H4 (cell line): ENCODE measurements at regions not wholly inside any gene's neighbourhood (a gene's known extent, or its start where the extent isn't known, plus 50 kb on each side); places are given as distances from the start of the nearest gene placed in this dataset.

Experiments
- DNase-seq: peaks from one replicate; pipeline ENCODE4 v3.0.0-alpha.2; 2015; ENCODE audit warnings: low spot score

DNA sequence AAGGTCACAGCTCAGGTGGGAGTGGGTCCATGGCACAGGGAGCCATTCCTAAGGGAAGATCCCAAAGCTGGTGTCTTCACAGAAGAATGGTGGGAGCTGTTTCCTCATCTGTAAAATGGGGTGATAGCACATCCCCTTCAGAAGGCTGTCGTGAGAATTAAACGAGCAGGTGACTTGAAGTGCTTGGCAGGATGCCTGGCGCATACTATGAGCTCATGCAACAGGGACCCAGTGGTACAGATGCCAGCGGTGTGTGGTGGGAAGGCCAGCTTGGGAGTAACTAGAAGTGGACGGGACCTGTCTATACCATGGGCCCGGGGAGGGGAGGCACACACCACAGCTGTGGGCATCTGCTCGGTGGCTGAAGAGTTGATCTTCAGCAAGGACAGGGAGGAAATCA lies 189.3 kb upstream of the TNRC6C start:
- peak; percentile 75 for DNase-seq

- DNase-seq: no peak
Measured at GRCh38 chr17:77769762-77770161, 188.7 kb upstream of the TNRC6C start.

GRCh38 chr17:77770331-77771105 lies 188.0 kb upstream of the TNRC6C start:
- DNase-seq: peak; percentile 86

DNA sequence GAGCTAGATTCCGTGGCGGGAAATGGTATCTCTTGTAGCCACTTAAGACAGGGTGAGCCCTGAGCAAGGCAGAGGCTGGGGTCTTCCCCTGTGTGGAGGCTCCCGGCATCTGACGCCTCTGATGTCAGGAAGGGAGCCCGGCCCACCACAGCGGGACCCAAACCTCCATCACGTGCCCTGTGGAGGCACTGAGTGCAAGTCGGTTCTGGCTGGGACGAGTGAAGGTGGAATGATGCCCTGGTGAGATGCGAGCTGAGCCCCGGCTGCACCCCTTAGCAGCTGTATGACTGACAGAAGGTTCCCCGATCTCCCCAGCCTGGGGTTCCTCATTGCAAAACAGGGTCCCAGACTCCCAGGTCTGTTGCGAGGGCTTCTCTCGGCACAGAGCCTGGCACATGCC lies 187.4 kb upstream of the TNRC6C start:
- DNase-seq: no peak

DNA sequence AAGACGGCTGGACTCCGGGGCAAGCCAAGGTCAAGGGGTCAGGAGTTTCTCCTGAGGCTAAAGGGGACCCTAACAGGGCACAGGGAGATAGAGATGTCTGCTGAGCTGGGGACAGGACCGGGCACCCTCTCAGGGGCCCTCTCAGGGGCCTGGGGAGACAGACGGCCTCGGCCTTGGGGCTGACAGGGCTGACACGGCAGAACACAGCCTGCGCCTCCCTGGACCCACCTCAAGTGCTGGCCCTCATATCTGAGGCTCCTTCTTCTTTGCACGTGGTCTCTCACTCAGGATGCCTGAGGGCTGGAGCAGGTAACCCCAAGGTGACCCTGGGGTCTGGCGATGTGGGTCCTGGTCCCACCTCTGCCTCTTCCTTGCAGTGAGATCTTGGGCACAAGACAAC lies 186.9 kb upstream of the TNRC6C start:
- DNase-seq: no peak

- no peak for DNase-seq
Measured at GRCh38 chr17:77771998-77772397, 186.5 kb upstream of the TNRC6C start.

- DNase-seq: peak; percentile 50
Measured at GRCh38 chr17:77772461-77772897, 186.0 kb upstream of the TNRC6C start.

DNA sequence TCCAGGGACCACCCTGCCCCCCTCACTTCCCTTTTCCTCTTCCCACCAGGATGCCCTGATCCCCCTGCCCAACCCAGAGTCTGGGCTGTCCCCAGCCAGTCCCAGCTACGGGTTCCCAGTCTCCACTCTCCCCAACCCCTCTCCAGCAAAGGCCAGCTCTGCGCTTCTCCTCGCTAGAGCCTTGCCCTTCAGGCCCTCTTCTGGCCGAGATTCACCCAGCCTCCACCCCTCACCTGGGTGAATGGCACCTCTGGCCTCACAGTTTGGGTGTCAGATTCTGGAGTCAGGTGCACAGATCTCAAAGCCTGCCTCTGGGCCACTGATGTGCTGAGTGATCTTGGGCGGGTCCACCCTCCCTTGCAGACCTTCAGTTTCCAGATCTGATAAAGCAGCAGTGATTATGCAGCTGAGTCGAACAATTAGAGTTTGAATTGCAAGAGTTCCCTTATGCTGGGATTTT lies 185.6 kb upstream of the TNRC6C start:
- DNase-seq: no peak

- no peak for DNase-seq
Measured at GRCh38 chr17:77774182-77774581, 184.3 kb upstream of the TNRC6C start.

GRCh38 chr17:77778636-77779489 lies 179.6 kb upstream of the TNRC6C start:
- peak; percentile 95 for DNase-seq

GRCh38 chr17:77779711-77780539 lies 178.6 kb upstream of the TNRC6C start:
- DNase-seq: no peak

- DNase-seq: no peak
Measured at GRCh38 chr17:77781536-77781935, 177.0 kb upstream of the TNRC6C start.

DNA sequence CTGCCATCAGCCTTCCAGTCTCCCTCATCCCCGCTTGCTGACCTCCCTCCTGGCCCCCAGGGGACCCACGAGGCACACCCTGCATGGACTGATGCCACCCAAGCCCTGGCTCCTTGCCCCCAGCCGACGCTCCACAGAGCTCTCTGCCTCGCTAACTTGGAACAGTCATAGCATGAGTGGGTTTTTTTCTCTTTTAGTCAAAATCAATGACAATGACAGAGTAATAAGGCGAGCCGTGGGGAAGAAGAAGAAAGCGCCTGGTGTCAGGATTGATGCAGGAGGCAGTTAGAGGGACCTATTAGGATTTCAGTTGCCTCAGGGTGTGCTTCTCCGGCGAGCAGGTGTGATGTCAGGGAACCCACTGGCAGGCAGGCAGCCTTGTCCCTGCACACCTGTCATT lies 176.3 kb upstream of the TNRC6C start:
- no peak for DNase-seq

GRCh38 chr17:77782611-77783010 lies 175.9 kb upstream of the TNRC6C start:
- no peak for DNase-seq

DNA sequence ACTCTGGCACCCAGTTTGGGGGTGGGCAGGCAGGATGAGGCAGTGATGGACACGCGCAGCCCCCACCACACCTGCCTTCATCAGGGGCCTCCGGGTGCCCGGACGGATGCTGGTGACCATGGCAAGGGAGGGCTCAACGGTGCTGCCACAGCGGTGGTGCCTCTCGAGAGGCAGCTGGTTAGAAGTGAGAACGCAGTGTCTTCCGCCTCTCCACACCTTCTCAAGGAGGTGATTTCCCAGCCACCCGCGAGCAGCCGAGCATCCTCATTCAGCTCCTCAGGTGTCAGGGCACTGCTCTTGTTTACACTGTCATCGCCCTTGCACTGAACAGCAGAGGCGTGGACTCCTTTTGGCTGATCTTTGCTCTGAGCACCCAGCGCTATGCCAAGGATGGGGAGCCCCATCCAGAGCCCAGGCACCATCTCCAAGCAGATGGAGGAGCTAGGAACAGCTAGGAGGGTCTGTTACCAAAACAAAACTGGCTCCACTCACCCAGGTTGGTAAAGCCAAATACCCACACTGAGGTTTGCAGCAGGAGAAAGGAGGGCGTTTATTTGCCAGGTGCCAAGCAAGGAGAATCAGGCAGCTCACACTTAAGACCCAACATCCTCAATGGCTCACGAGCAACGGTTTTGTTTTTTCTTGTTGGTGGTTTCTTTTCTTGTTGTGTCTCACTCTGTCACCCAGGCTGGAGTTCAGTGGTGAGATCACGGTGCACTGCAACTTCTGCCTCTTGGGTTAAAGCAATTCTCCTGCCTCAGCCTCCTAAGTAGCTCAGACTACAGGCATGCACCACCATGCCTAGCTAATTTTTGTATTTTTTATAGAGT lies 174.3 kb upstream of the TNRC6C start:
- DNase-seq: no peak

DNA sequence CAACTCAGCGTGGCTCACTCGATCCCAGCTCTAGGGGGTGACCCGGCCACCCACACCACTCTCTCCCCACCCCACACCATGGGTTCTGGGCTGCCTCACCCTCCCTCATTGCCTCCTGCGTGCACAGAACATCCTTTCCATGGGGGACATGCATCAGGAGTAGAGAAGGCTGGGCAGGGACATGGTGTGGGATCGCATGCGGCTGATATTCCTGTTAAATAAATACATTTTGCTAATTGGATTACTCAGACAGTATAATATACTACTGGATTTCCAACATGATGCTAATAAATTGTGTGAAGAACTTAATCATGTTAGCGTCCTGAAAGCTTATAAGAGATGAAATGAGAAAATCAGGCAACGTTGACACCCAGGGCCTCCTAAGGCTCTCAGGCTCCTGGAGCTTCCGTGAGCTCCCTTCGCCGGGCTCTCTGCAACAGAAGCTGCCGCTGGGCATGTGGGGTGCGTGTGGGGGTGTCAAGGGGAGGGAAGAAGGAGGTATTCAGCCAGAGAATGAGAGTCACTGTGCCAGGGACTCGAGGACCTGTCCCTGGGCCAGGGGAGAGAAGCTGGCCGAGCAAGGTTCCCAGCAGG lies 173.1 kb upstream of the TNRC6C start:
- no peak for DNase-seq

GRCh38 chr17:77786090-77786489 lies 172.4 kb upstream of the TNRC6C start:
- no peak for DNase-seq

- no peak for DNase-seq
Measured at GRCh38 chr17:77786740-77787505, 171.6 kb upstream of the TNRC6C start.

DNA sequence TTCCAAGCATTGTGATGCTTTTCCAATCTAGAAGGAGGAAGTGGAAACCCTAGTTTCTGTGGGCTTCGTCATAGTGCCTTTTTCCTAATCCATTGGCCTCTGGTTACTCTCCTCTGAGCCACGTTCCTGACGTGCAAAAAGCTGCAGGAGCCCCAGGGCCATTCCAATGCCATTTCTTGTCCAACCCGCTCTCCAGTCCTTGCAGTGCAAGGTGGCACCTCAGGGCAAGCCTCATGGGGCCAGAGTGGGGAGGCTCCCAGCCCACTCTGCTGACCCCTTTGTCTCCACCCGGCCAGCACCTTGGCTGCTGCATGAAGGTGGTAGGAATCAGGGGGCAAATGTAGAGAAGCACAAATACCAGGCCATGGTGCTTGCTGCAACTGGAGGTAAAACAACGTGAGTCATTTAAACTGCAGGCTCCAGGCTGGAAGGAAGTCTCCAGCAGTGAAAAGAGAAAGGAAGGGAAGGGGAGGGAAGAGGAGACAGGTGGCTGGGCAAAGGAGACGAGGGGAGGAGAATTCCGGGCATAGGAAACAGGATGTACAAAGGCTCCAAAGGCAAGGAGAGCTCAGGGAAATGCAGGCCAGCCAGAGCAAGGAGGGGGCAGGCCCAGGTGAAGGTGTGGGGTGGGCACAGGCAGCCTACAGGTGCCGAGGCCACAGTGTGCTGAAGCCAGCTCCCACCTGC lies 168.2 kb upstream of the TNRC6C start:
- DNase-seq: peak; percentile 31
